ENCODE measurements at regions not wholly inside any gene's neighbourhood (a gene's known extent, or its start where the extent isn't known, plus 50 kb on each side); places are given as distances from the start of the nearest gene placed in this dataset.
"Not testable (repeated sequence)": the region's sequence is repeated elsewhere in the genome, so short reads cannot be mapped to it uniquely, and the experiment has no call there.

GRCh38 chr9:30799527-30800101, 1584.8 kb upstream of the ACO1 start:
- DNase-seq, result no peak

GRCh38 chr9:30800421-30800820, 1584.0 kb upstream of the ACO1 start:
- DNase-seq, result no peak

- DNase-seq, result no peak
Observed at GRCh38 chr9:30812821-30813220, 1571.6 kb upstream of the ACO1 start.

GRCh38 chr9:30815585-30815984, 1568.9 kb upstream of the ACO1 start:
- no peak for DNase-seq

GRCh38 chr9:30845136-30845535, 1539.3 kb upstream of the ACO1 start:
- DNase-seq, result no peak

- no peak for DNase-seq
Observed at GRCh38 chr9:30846651-30847050, 1537.8 kb upstream of the ACO1 start.

- DNase-seq, result no peak
Observed at GRCh38 chr9:30851600-30851999, 1532.8 kb upstream of the ACO1 start.

GRCh38 chr9:30900706-30901105, 1483.7 kb upstream of the ACO1 start:
- no peak for DNase-seq

GRCh38 chr9:30913331-30913730, 1471.1 kb upstream of the ACO1 start:
- no peak for DNase-seq

- DNase-seq, result no peak
Observed at GRCh38 chr9:30915451-30915850, 1469.0 kb upstream of the ACO1 start.

- DNase-seq, result no peak
Observed at GRCh38 chr9:30925126-30925525, 1459.3 kb upstream of the ACO1 start.

- no peak for DNase-seq
Observed at GRCh38 chr9:30925635-30926034, 1458.8 kb upstream of the ACO1 start.

- no peak for DNase-seq
Observed at GRCh38 chr9:30928045-30928444, 1456.4 kb upstream of the ACO1 start.

GRCh38 chr9:30932226-30932625, 1452.2 kb upstream of the ACO1 start:
- DNase-seq, result no peak

- DNase-seq, result no peak
Observed at GRCh38 chr9:30935730-30936129, 1448.7 kb upstream of the ACO1 start.

- DNase-seq, result no peak
Observed at GRCh38 chr9:30937106-30937505, 1447.3 kb upstream of the ACO1 start.

GRCh38 chr9:30942852-30943251, 1441.6 kb upstream of the ACO1 start:
- not testable (repeated sequence) for DNase-seq

GRCh38 chr9:30943446-30944224, 1440.8 kb upstream of the ACO1 start:
- no peak for DNase-seq

GRCh38 chr9:30944225-30944569, 1440.2 kb upstream of the ACO1 start:
- DNase-seq, result no peak

- no peak for DNase-seq
Observed at GRCh38 chr9:30944741-30945280, 1439.6 kb upstream of the ACO1 start.

- no peak for DNase-seq
Observed at GRCh38 chr9:30964332-30964731, 1420.1 kb upstream of the ACO1 start.

GRCh38 chr9:30967476-30967875, 1417.0 kb upstream of the ACO1 start:
- no peak for DNase-seq

- no peak for DNase-seq
Observed at GRCh38 chr9:30970186-30970585, 1414.3 kb upstream of the ACO1 start.

- no peak for DNase-seq
Observed at GRCh38 chr9:30970812-30971211, 1413.6 kb upstream of the ACO1 start.

- no peak for DNase-seq
Observed at GRCh38 chr9:30972654-30973053, 1411.8 kb upstream of the ACO1 start.
